ENCODE measurements at regions not wholly inside any gene's neighbourhood (a gene's known extent, or its start where the extent isn't known, plus 50 kb on each side); places are given as distances from the start of the nearest gene placed in this dataset.

- H3K27me3 ChIP-seq (ENCODE audit: control insufficient read depth, extremely low read depth, insufficient read depth, low read length): no peaks in the 10 kb centered on the region
- H3K36me3 ChIP-seq (ENCODE audit: control insufficient read depth in 2 of 2, extremely low read depth in 1 of 2, insufficient read depth in 2 of 2, low read length in 2 of 2): no peaks in the 10 kb centered on the region
- H3K9me1 ChIP-seq (ENCODE audit: control insufficient read depth, extremely low read depth, insufficient read depth, low read length): no peaks in the 10 kb centered on the region
- dilution Hi-C loops (cut with MboI; ENCODE audit: extremely low pct_ligation_motif_present, low sequenced_read_pairs): no loop called here
- H3K4me2 ChIP-seq (ENCODE audit: control insufficient read depth, extremely low read depth, insufficient read depth, low read depth, low read length): no peak overlapping the region
- FAIRE-seq (no peak), DNase-seq (ENCODE audit: low read depth, low spot score) (no peak)
- no peak overlapping the region for H3K4me3 ChIP-seq (ENCODE audit: control insufficient read depth in 2 of 3, extremely low read depth in 1 of 3, insufficient read depth in 2 of 3, low read depth in 1 of 3, low read length in 3 of 3)
- H3K4me1 ChIP-seq (ENCODE audit: control insufficient read depth, extremely low read depth, insufficient read depth, low read length): no peaks in the 10 kb centered on the region
- no peak overlapping the region for H3K9ac ChIP-seq (ENCODE audit: control insufficient read depth, extremely low read depth, insufficient read depth, low read length)
- H4K20me1 ChIP-seq (ENCODE audit: control insufficient read depth, extremely low read depth, insufficient read depth, low read length): no peaks in the 10 kb centered on the region
- H3K27ac ChIP-seq (ENCODE audit: control insufficient read depth, insufficient read depth, low read length): no peak overlapping the region
- no peaks in the 10 kb centered on the region for H3K9me3 ChIP-seq (ENCODE audit: control insufficient read depth, low read depth, low read length)
- TF ChIP-seq, protein P1, sequence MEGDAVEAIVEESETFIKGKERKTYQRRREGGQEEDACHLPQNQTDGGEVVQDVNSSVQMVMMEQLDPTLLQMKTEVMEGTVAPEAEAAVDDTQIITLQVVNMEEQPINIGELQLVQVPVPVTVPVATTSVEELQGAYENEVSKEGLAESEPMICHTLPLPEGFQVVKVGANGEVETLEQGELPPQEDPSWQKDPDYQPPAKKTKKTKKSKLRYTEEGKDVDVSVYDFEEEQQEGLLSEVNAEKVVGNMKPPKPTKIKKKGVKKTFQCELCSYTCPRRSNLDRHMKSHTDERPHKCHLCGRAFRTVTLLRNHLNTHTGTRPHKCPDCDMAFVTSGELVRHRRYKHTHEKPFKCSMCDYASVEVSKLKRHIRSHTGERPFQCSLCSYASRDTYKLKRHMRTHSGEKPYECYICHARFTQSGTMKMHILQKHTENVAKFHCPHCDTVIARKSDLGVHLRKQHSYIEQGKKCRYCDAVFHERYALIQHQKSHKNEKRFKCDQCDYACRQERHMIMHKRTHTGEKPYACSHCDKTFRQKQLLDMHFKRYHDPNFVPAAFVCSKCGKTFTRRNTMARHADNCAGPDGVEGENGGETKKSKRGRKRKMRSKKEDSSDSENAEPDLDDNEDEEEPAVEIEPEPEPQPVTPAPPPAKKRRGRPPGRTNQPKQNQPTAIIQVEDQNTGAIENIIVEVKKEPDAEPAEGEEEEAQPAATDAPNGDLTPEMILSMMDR (optimal IDR thresholded peaks at IDR 0.05 in 1 of 3, IDR thresholded peaks at IDR 0.05 in 1 of 3, conservative IDR thresholded peaks at IDR 0.05 in 1 of 3; ENCODE audit: extremely low read depth in 1 of 3, insufficient read depth in 2 of 3, low read length in 3 of 3): no peak
- no peak for TF ChIP-seq EZH2 (IDR thresholded peaks at IDR 0.05; ENCODE audit: low read length)
- H3K79me2 ChIP-seq (ENCODE audit: control insufficient read depth, insufficient read depth, low read length): no peaks in the 10 kb centered on the region
- H2AFZ ChIP-seq (ENCODE audit: control insufficient read depth, low read length): no peak overlapping the region
Observed at GRCh38 chr12:60616400-60616799, 1020.6 kb downstream of the SLC16A7 start.

- dilution Hi-C loops (cut with MboI; ENCODE audit: extremely low pct_ligation_motif_present, low sequenced_read_pairs): no loop called here
- H3K9me1 ChIP-seq (ENCODE audit: control insufficient read depth, extremely low read depth, insufficient read depth, low read length): no peaks in the 10 kb centered on the region
- DNase-seq (ENCODE audit: low read depth, low spot score) (no peak), FAIRE-seq (no peak)
- no peaks in the 10 kb centered on the region for H3K9me3 ChIP-seq (ENCODE audit: control insufficient read depth, low read depth, low read length)
- H3K9ac ChIP-seq (ENCODE audit: control insufficient read depth, extremely low read depth, insufficient read depth, low read length): no peak overlapping the region
- H3K4me3 ChIP-seq (ENCODE audit: control insufficient read depth in 2 of 3, extremely low read depth in 1 of 3, insufficient read depth in 2 of 3, low read depth in 1 of 3, low read length in 3 of 3): no peak overlapping the region
- H3K4me2 ChIP-seq (ENCODE audit: control insufficient read depth, extremely low read depth, insufficient read depth, low read depth, low read length): no peak overlapping the region
- H3K4me1 ChIP-seq (ENCODE audit: control insufficient read depth, extremely low read depth, insufficient read depth, low read length): no peaks in the 10 kb centered on the region
- H3K27ac ChIP-seq (ENCODE audit: control insufficient read depth, insufficient read depth, low read length): no peak overlapping the region
- H3K27me3 ChIP-seq (ENCODE audit: control insufficient read depth, extremely low read depth, insufficient read depth, low read length): no peaks in the 10 kb centered on the region
- H3K36me3 ChIP-seq (ENCODE audit: control insufficient read depth in 2 of 2, extremely low read depth in 1 of 2, insufficient read depth in 2 of 2, low read length in 2 of 2): no peaks in the 10 kb centered on the region
- no peaks in the 10 kb centered on the region for H3K79me2 ChIP-seq (ENCODE audit: control insufficient read depth, insufficient read depth, low read length)
- no peak for TF ChIP-seq EZH2 (IDR thresholded peaks at IDR 0.05; ENCODE audit: low read length)
- TF ChIP-seq, protein P1 (optimal IDR thresholded peaks at IDR 0.05 in 1 of 3, IDR thresholded peaks at IDR 0.05 in 1 of 3, conservative IDR thresholded peaks at IDR 0.05 in 1 of 3; ENCODE audit: extremely low read depth in 1 of 3, insufficient read depth in 2 of 3, low read length in 3 of 3): no peak
- no peak overlapping the region for H2AFZ ChIP-seq (ENCODE audit: control insufficient read depth, low read length)
- H4K20me1 ChIP-seq (ENCODE audit: control insufficient read depth, extremely low read depth, insufficient read depth, low read length): no peaks in the 10 kb centered on the region
Observed at GRCh38 chr12:60630796-60631195, 1035.0 kb downstream of the SLC16A7 start.
